NB4 (cell line): ENCODE measurements at regions not wholly inside any gene's neighbourhood (a gene's known extent, or its start where the extent isn't known, plus 50 kb on each side); places are given as distances from the start of the nearest gene placed in this dataset.

ENCODE experiments used
- CTCF ChIP-seq: IDR thresholded peaks from one replicate; pipeline ENCODE4 v1.5.1; 2012; ENCODE audit warnings: low read depth, low read length
- MAX ChIP-seq: IDR thresholded peaks from 2 replicates; pipeline ENCODE4 v1.6.1; 2011; ENCODE audit warnings: low read depth, low read length
- POLR2A ChIP-seq: IDR thresholded peaks from 2 replicates; pipeline ENCODE4 v1.6.1; 2011; ENCODE audit warnings: mild to moderate bottlenecking; ENCODE audit not compliant: insufficient read length; ENCODE audit errors: extremely low read depth

- no peak for TF ChIP-seq POLR2A
- no peak for TF ChIP-seq CTCF
- TF ChIP-seq MAX = no peak
Observed at GRCh38 chr1:60573726-60574409, 500.3 kb upstream of the C1orf87 start.
